ENCODE measurements at regions not wholly inside any gene's neighbourhood (a gene's known extent, or its start where the extent isn't known, plus 50 kb on each side); places are given as distances from the start of the nearest gene placed in this dataset.

GRCh38 chr12:84329938-84330337 lies 582.7 kb downstream of the SLC6A15 start:
- no peak overlapping the region for H3K4me3 ChIP-seq
- no peaks in the 10 kb centered on the region for H3K27me3 ChIP-seq (replicated peaks in 1 of 7)
- WGBS, 5 donors: 71 to 81% (median 76%) methylated on average over 2 of the region's 2 CpGs
- TF ChIP-seq CTCF (IDR thresholded peaks at IDR 0.05 in 8 of 11, conservative IDR thresholded peaks at IDR 0.05 in 3 of 11) (no peak), POLR2AphosphoS5 (IDR thresholded peaks at IDR 0.05) (no peak), POLR2A (IDR thresholded peaks at IDR 0.05) (no peak)
- intact Hi-C loops (cut with DNase I; ENCODE audit: low total_unique reads): no loop called here
- DNase-seq: no peak
- H3K36me3 ChIP-seq: no peaks in the 10 kb centered on the region
- no peaks in the 10 kb centered on the region for H3K4me1 ChIP-seq
- H3K27ac ChIP-seq: no peak overlapping the region
- no peaks in the 10 kb centered on the region for H3K9me3 ChIP-seq

GRCh38 chr12:84315926-84316325 lies 596.7 kb downstream of the SLC6A15 start:
- no peaks in the 10 kb centered on the region for H3K36me3 ChIP-seq
- intact Hi-C loops (cut with DNase I; ENCODE audit: low total_unique reads): no loop called here
- DNase-seq: no peak
- H3K27ac ChIP-seq: no peak overlapping the region
- H3K4me1 ChIP-seq: no peaks in the 10 kb centered on the region
- no peaks in the 10 kb centered on the region for H3K27me3 ChIP-seq (replicated peaks in 1 of 7)
- H3K4me3 ChIP-seq: no peak overlapping the region
- peaks cover 0 to 8% (median 0%) of the 10 kb centered on the region in 8 donors for H3K9me3 ChIP-seq
- TF ChIP-seq CTCF (IDR thresholded peaks at IDR 0.05 in 8 of 11, conservative IDR thresholded peaks at IDR 0.05 in 3 of 11): no peak
- no peak for TF ChIP-seq POLR2A (IDR thresholded peaks at IDR 0.05)
- no peak for TF ChIP-seq POLR2AphosphoS5 (IDR thresholded peaks at IDR 0.05)
- 51 to 73% (median 64%) methylated on average over 1 of the region's 1 CpG for WGBS, 5 donors

GRCh38 chr12:84313323-84313675 lies 599.3 kb downstream of the SLC6A15 start:
- DNase-seq: no peak
- Histone ChIP-seq H3K4me1 (no peaks in the 10 kb centered on the region), H3K36me3 (no peaks in the 10 kb centered on the region), H3K27ac (no peak overlapping the region), H3K27me3 (replicated peaks in 1 of 7) (no peaks in the 10 kb centered on the region), H3K9me3 (peaks cover 0 to 12% (median 0%) of the 10 kb centered on the region in 8 donors), H3K4me3 (no peak overlapping the region)
- intact Hi-C loops (cut with DNase I; ENCODE audit: low total_unique reads): no loop called here
- TF ChIP-seq POLR2A (IDR thresholded peaks at IDR 0.05): no peak
- TF ChIP-seq POLR2AphosphoS5 (IDR thresholded peaks at IDR 0.05): no peak
- no peak for TF ChIP-seq CTCF (IDR thresholded peaks at IDR 0.05 in 8 of 11, conservative IDR thresholded peaks at IDR 0.05 in 3 of 11)

- H3K9me3 ChIP-seq: peaks cover 0 to 12% (median 0%) of the 10 kb centered on the region in 8 donors
- no peak for TF ChIP-seq POLR2A (IDR thresholded peaks at IDR 0.05)
- TF ChIP-seq CTCF (IDR thresholded peaks at IDR 0.05 in 8 of 11, conservative IDR thresholded peaks at IDR 0.05 in 3 of 11): no peak
- no peak for TF ChIP-seq POLR2AphosphoS5 (IDR thresholded peaks at IDR 0.05)
- DNase-seq: no peak
- H3K27ac ChIP-seq: no peak overlapping the region
- H3K36me3 ChIP-seq: no peaks in the 10 kb centered on the region
- 64 to 88% (median 73%) methylated on average over 1 of the region's 1 CpG for WGBS, 5 donors
- H3K4me3 ChIP-seq: no peak overlapping the region
- intact Hi-C loops (cut with DNase I; ENCODE audit: low total_unique reads): no loop called here
- H3K27me3 ChIP-seq (replicated peaks in 1 of 7): no peaks in the 10 kb centered on the region
- no peaks in the 10 kb centered on the region for H3K4me1 ChIP-seq
Measured at GRCh38 chr12:84308211-84308610, 604.4 kb downstream of the SLC6A15 start.

Data from spleen (tissue), 11 donors.